ENCODE measurements at regions not wholly inside any gene's neighbourhood (a gene's known extent, or its start where the extent isn't known, plus 50 kb on each side); places are given as distances from the start of the nearest gene placed in this dataset.

DNA sequence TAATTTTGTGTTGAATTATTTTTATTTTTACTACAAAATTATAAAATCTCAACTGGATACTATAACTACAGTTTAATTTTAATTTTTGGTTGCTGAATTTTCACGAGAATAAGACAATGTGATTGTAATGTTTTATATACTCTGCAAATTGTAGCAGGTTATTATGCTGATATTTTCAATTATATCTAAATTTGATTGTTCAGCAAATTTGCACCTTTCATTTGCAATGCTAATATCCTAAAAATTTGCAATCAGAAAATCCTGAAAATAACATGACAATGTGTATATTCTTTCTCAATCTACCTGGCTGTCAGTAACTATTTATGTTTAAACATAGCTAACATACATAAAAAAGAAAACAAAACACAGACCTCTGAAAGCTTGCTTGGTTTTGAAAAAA, 932.2 kb upstream of the LRFN5 start:
- H3K9ac ChIP-seq (ENCODE audit: low read depth in 1 of 2, low read length in 2 of 2), result no peak overlapping the region
- no peak for TF ChIP-seq HNF4G (IDR thresholded peaks at IDR 0.05)
- TF ChIP-seq JUND (IDR thresholded peaks at IDR 0.05), result no peak
- no peaks in the 10 kb centered on the region for H3K4me1 ChIP-seq (ENCODE audit: control insufficient read depth in 4 of 4, insufficient read depth in 4 of 4, low read length in 3 of 4)
- H3K9me3 ChIP-seq (ENCODE audit: control insufficient read depth in 4 of 4, low read length in 3 of 4), result peaks cover 0 to 3% (median 0%) of the 10 kb centered on the region in 4 donors
- H3K36me3 ChIP-seq (ENCODE audit: control insufficient read depth in 4 of 4, insufficient read depth in 3 of 4, low read depth in 1 of 4, low read length in 3 of 4), result no peaks in the 10 kb centered on the region
- no peaks in the 10 kb centered on the region for H3K27me3 ChIP-seq (ENCODE audit: control insufficient read depth in 4 of 4, insufficient read depth in 4 of 4, low read length in 3 of 4)
- WGBS, result 58% methylated on average over 1 of the region's 1 CpG
- DNase-seq (ENCODE audit: low spot score), result no peak
- no peak overlapping the region for H3K27ac ChIP-seq (ENCODE audit: low read depth in 1 of 2, low read length in 2 of 2)
- no peak overlapping the region for H3K4me3 ChIP-seq (ENCODE audit: low read depth in 1 of 3, low read length in 3 of 3)

DNA sequence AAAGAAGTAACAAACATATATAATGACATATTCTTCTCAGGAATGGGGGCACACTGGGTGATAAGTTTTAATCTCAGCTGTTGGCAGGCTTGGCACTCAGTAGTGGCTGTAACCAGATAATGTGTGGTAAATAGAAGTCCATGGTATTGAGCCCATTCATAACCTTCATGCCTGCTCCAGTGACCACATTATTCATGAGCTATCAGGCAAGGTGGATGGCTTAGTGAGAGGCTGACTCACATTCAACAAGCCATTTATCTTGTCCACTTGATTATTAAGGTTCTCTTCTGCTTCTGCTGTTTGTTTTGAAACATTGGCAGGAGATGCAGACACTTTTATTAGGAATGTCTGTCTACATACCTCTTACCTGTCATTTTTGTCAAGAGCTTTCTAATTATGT, 950.4 kb upstream of the LRFN5 start:
- Histone ChIP-seq H3K27ac (ENCODE audit: low read depth in 1 of 2, low read length in 2 of 2) (no peak overlapping the region), H3K4me3 (ENCODE audit: low read depth in 1 of 3, low read length in 3 of 3) (no peak overlapping the region), H3K4me1 (ENCODE audit: control insufficient read depth in 4 of 4, insufficient read depth in 4 of 4, low read length in 3 of 4) (no peaks in the 10 kb centered on the region), H3K36me3 (ENCODE audit: control insufficient read depth in 4 of 4, insufficient read depth in 3 of 4, low read depth in 1 of 4, low read length in 3 of 4) (no peaks in the 10 kb centered on the region), H3K9me3 (ENCODE audit: control insufficient read depth in 4 of 4, low read length in 3 of 4) (no peaks in the 10 kb centered on the region), H3K27me3 (ENCODE audit: control insufficient read depth in 4 of 4, insufficient read depth in 4 of 4, low read length in 3 of 4) (no peaks in the 10 kb centered on the region), H3K9ac (ENCODE audit: low read depth in 1 of 2, low read length in 2 of 2) (no peak overlapping the region)
- DNase-seq (ENCODE audit: low spot score), result no peak
- TF ChIP-seq FOXA2 (IDR thresholded peaks at IDR 0.05) (no peak), JUND (IDR thresholded peaks at IDR 0.05) (no peak), FOXA1 (IDR thresholded peaks at IDR 0.05) (no peak), HNF4G (IDR thresholded peaks at IDR 0.05) (no peak), NR2F2 (IDR thresholded peaks at IDR 0.05) (no peak), RAD21 (IDR thresholded peaks at IDR 0.05) (no peak), TAF1 (conservative IDR thresholded peaks at IDR 0.05) (no peak), GABPA (IDR thresholded peaks at IDR 0.05 in 1 of 2, conservative IDR thresholded peaks at IDR 0.05 in 1 of 2) (no peak), RXRA (IDR thresholded peaks at IDR 0.05) (no peak), HNF4A (conservative IDR thresholded peaks at IDR 0.05) (no peak)
- TF ChIP-seq, protein P1, sequence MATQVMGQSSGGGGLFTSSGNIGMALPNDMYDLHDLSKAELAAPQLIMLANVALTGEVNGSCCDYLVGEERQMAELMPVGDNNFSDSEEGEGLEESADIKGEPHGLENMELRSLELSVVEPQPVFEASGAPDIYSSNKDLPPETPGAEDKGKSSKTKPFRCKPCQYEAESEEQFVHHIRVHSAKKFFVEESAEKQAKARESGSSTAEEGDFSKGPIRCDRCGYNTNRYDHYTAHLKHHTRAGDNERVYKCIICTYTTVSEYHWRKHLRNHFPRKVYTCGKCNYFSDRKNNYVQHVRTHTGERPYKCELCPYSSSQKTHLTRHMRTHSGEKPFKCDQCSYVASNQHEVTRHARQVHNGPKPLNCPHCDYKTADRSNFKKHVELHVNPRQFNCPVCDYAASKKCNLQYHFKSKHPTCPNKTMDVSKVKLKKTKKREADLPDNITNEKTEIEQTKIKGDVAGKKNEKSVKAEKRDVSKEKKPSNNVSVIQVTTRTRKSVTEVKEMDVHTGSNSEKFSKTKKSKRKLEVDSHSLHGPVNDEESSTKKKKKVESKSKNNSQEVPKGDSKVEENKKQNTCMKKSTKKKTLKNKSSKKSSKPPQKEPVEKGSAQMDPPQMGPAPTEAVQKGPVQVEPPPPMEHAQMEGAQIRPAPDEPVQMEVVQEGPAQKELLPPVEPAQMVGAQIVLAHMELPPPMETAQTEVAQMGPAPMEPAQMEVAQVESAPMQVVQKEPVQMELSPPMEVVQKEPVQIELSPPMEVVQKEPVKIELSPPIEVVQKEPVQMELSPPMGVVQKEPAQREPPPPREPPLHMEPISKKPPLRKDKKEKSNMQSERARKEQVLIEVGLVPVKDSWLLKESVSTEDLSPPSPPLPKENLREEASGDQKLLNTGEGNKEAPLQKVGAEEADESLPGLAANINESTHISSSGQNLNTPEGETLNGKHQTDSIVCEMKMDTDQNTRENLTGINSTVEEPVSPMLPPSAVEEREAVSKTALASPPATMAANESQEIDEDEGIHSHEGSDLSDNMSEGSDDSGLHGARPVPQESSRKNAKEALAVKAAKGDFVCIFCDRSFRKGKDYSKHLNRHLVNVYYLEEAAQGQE (IDR thresholded peaks at IDR 0.05), result no peak
- TF ChIP-seq, protein P2, sequence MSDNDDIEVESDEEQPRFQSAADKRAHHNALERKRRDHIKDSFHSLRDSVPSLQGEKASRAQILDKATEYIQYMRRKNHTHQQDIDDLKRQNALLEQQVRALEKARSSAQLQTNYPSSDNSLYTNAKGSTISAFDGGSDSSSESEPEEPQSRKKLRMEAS (IDR thresholded peaks at IDR 0.05), result no peak
- TF ChIP-seq, protein P3, sequence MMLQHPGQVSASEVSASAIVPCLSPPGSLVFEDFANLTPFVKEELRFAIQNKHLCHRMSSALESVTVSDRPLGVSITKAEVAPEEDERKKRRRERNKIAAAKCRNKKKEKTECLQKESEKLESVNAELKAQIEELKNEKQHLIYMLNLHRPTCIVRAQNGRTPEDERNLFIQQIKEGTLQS (IDR thresholded peaks at IDR 0.05), result no peak
- TF ChIP-seq, protein P4, sequence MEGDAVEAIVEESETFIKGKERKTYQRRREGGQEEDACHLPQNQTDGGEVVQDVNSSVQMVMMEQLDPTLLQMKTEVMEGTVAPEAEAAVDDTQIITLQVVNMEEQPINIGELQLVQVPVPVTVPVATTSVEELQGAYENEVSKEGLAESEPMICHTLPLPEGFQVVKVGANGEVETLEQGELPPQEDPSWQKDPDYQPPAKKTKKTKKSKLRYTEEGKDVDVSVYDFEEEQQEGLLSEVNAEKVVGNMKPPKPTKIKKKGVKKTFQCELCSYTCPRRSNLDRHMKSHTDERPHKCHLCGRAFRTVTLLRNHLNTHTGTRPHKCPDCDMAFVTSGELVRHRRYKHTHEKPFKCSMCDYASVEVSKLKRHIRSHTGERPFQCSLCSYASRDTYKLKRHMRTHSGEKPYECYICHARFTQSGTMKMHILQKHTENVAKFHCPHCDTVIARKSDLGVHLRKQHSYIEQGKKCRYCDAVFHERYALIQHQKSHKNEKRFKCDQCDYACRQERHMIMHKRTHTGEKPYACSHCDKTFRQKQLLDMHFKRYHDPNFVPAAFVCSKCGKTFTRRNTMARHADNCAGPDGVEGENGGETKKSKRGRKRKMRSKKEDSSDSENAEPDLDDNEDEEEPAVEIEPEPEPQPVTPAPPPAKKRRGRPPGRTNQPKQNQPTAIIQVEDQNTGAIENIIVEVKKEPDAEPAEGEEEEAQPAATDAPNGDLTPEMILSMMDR (IDR thresholded peaks at IDR 0.05; ENCODE audit: low read depth, low read length, missing input control), result no peak
